Trophoblast cell (in vitro differentiated cells and primary cell): ENCODE measurements at regions not wholly inside any gene's neighbourhood (a gene's known extent, or its start where the extent isn't known, plus 50 kb on each side); places are given as distances from the start of the nearest gene placed in this dataset.

ENCODE experiments used
- DNase-seq, 2 donors: peaks; one replicate each; pipeline ENCODE4 v3.0.0-alpha.2; 2016
- H2AFZ ChIP-seq: 2 replicates; pipeline ENCODE4 v1.6.1; 2013; ENCODE audit warnings: low read length, moderate library complexity, mild to moderate bottlenecking; ENCODE audit not compliant: insufficient read depth, poor library complexity
- H2AK5ac ChIP-seq: 2 replicates; pipeline ENCODE4 v1.6.1; 2013; ENCODE audit warnings: mild to moderate bottlenecking, low read length
- H2BK120ac ChIP-seq: 2 replicates; pipeline ENCODE4 v1.6.1; 2013; ENCODE audit warnings: low read length, mild to moderate bottlenecking, moderate library complexity; ENCODE audit not compliant: insufficient read depth, poor library complexity
- H2BK12ac ChIP-seq: 2 replicates; pipeline ENCODE4 v1.6.1; 2013; ENCODE audit warnings: mild to moderate bottlenecking, low read length, moderate library complexity
- H2BK5ac ChIP-seq: 2 replicates; pipeline ENCODE4 v1.6.1; 2013; ENCODE audit warnings: low read length, low read depth, moderate library complexity, mild to moderate bottlenecking; ENCODE audit not compliant: poor library complexity
- H3K14ac ChIP-seq: 2 replicates; pipeline ENCODE4 v1.6.1; 2013; ENCODE audit warnings: mild to moderate bottlenecking, low read length
- H3K18ac ChIP-seq: 2 replicates; pipeline ENCODE4 v1.6.1; 2013; ENCODE audit warnings: mild to moderate bottlenecking, low read length
- H3K23ac ChIP-seq: 2 replicates; pipeline ENCODE4 v1.6.1; 2013; ENCODE audit warnings: low read length
- H3K27ac ChIP-seq: 2 replicates; pipeline ENCODE4 v1.5.1; 2013; ENCODE audit warnings: low read depth, mild to moderate bottlenecking, inconsistent platforms, low read length, moderate library complexity
- H3K27me3 ChIP-seq: 2 replicates; pipeline ENCODE4 v1.6.1; 2013; ENCODE audit warnings: inconsistent platforms, mild to moderate bottlenecking, low read length, moderate library complexity; ENCODE audit not compliant: insufficient read depth
- H3K36me3 ChIP-seq, 2 experiments: 1 replicate in 1 of 2; 2 replicates in 1 of 2; pipeline ENCODE4 v1.6.1; 2013; ENCODE audit warnings: low read length in 2 of 2, mild to moderate bottlenecking in 2 of 2, moderate library complexity in 1 of 2; ENCODE audit not compliant: insufficient read depth in 2 of 2, control insufficient read depth in 1 of 2
- H3K4ac ChIP-seq: 2 replicates; pipeline ENCODE4 v1.6.1; 2013; ENCODE audit warnings: low read depth, mild to moderate bottlenecking, low read length, moderate library complexity
- H3K4me1 ChIP-seq, 2 experiments: 1 replicate in 1 of 2; 2 replicates in 1 of 2; pipeline ENCODE4 v1.6.1; 2013; ENCODE audit warnings: low read length in 2 of 2, mild to moderate bottlenecking in 2 of 2, moderate library complexity in 1 of 2; ENCODE audit not compliant: insufficient read depth in 2 of 2, control insufficient read depth in 1 of 2
- H3K4me2 ChIP-seq: 2 replicates; pipeline ENCODE4 v1.6.1; 2013; ENCODE audit warnings: inconsistent platforms, mild to moderate bottlenecking, low read length, moderate library complexity
- H3K4me3 ChIP-seq: 2 replicates; pipeline ENCODE4 v1.5.1; 2013; ENCODE audit warnings: mild to moderate bottlenecking, low read depth, low read length, inconsistent platforms
- H3K79me1 ChIP-seq: one replicate; pipeline ENCODE4 v1.6.1; 2013; ENCODE audit warnings: low read length
- H3K79me2 ChIP-seq: 2 replicates; pipeline ENCODE4 v1.6.1; 2013; ENCODE audit warnings: low read length, mild to moderate bottlenecking; ENCODE audit not compliant: control insufficient read depth, insufficient read depth, poor library complexity
- H3K9ac ChIP-seq: 2 replicates; pipeline ENCODE4 v1.6.1; 2013; ENCODE audit warnings: mild to moderate bottlenecking, low read length
- H3K9me3 ChIP-seq: 2 replicates; pipeline ENCODE4 v1.6.1; 2013; ENCODE audit warnings: low read depth, mild to moderate bottlenecking, control low read depth, inconsistent platforms, low read length; ENCODE audit not compliant: insufficient read depth
- H4K12ac ChIP-seq: 2 replicates; pipeline ENCODE4 v1.6.1; 2013; ENCODE audit warnings: low read depth, mild to moderate bottlenecking, low read length, moderate library complexity
- H4K8ac ChIP-seq: 2 replicates; pipeline ENCODE4 v1.6.1; 2013; ENCODE audit warnings: low read depth, mild to moderate bottlenecking, low read length, moderate library complexity
- H4K91ac ChIP-seq: one replicate; pipeline ENCODE4 v1.6.1; 2013; ENCODE audit warnings: low read depth, mild to moderate bottlenecking, low read length, moderate library complexity
- WGBS: extraction: QIAGEN DNeasy Blood & Tissue Kit; methylation state at CpG from one replicate; pipeline ENCODE4 v1.1.7; 2013; ENCODE audit warnings: missing lambda C conversion rate; ENCODE audit not compliant: insufficient read length, insufficient coverage; ENCODE audit errors: extremely low coverage; 5-methylcytosine and 5-hydroxymethylcytosine counted together

DNA sequence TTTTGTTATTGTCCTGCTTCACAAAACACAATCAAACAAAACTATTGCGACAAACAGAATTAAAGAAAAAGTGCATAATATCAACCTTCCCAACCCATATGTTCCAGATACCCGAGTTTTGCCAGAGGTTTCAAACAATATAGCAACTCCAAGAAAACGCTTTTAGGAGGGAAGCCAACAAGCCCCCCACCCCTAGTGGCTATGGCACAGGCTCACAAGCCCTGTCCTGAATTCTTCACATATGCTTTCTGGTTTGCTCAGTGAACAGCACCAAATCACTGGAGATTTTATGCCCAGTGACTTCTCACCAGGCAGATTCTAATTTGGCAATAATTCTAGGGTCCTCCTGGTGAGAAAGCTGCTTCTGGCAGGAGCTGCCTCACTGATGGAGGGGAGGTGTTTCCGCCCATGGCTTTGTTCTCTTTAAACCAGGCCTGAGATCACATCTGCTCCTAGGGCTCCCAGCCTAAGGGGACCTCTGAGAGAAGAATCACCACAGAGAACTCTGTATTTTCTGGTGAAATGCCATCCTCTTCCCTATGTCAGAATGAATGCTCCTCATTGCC is 1982.4 kb downstream of the EFNA5 start:
- H3K4me1 ChIP-seq = no peaks in the 10 kb centered on the region
- H3K79me1 ChIP-seq = no peaks in the 10 kb centered on the region
- WGBS = no CpG with 5 or more reads among the region's 4 CpGs
- H3K9me3 ChIP-seq = no peaks in the 10 kb centered on the region
- H3K4me3 ChIP-seq = no peak overlapping the region
- H3K27ac ChIP-seq = no peak overlapping the region
- H3K18ac ChIP-seq = no peak overlapping the region
- DNase-seq = no peak
- no peak overlapping the region for H2AFZ ChIP-seq
- H3K4ac ChIP-seq = no peak overlapping the region
- no peaks in the 10 kb centered on the region for H3K27me3 ChIP-seq
- H3K4me2 ChIP-seq = no peak overlapping the region
- no peak overlapping the region for H2BK120ac ChIP-seq
- no peak overlapping the region for H2AK5ac ChIP-seq
- no peak overlapping the region for H3K14ac ChIP-seq
- no peak overlapping the region for H2BK5ac ChIP-seq
- no peak overlapping the region for H4K12ac ChIP-seq
- H3K36me3 ChIP-seq = no peaks in the 10 kb centered on the region
- H3K9ac ChIP-seq = no peak overlapping the region
- H3K79me2 ChIP-seq = no peaks in the 10 kb centered on the region
- no peak overlapping the region for H3K23ac ChIP-seq
- no peak overlapping the region for H4K91ac ChIP-seq
- no peak overlapping the region for H4K8ac ChIP-seq
- H2BK12ac ChIP-seq = no peak overlapping the region

DNA sequence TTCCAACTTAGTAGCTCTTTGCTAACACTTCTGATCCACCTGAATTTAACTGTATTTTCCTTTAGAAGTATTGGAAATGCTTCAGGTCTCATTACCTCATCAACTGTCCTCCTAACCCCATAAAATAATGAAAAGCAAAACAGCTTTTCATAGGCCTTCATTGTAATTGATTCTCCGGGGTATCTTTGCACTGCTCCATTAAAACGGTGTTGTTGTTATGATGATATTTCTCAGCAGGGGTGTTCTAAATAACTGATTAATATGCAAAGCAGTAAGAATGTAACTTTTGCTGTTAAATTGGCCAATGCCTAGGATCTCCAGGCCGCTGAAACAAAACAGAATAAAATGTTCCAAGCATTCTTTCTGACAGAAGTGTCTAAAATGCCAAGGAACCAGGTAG is 1983.2 kb downstream of the EFNA5 start:
- Histone ChIP-seq H3K27ac (no peak overlapping the region), H3K23ac (no peak overlapping the region), H2BK12ac (no peak overlapping the region)

DNA sequence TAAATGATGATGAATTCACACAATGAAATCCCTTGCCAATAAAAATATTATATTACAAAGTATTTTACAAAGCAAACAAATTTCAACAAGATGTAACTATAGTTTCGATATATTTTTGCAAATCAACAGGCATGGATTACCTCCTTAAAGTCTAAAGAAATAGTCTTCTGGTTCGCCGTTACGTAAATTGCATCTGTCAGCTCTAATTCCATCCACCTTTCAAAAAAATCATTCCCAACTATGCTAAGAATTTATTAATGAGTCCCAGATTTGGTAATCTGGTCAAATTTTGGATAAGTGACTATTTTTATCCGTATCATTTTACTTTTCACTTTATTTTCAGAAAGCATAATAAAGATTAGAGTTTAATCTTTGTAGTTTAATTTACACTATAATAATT is 1984.9 kb downstream of the EFNA5 start:
- Histone ChIP-seq H4K12ac (no peak overlapping the region), H2BK5ac (no peak overlapping the region), H2BK12ac (no peak overlapping the region), H3K79me2 (no peaks in the 10 kb centered on the region), H4K91ac (no peak overlapping the region), H3K14ac (no peak overlapping the region), H3K23ac (no peak overlapping the region), H2BK120ac (no peak overlapping the region), H3K27me3 (no peaks in the 10 kb centered on the region), H3K36me3 (no peaks in the 10 kb centered on the region), H2AK5ac (no peak overlapping the region), H3K9me3 (no peaks in the 10 kb centered on the region), H3K18ac (no peak overlapping the region), H3K79me1 (no peaks in the 10 kb centered on the region), H3K9ac (no peak overlapping the region), H2AFZ (no peak overlapping the region), H3K27ac (no peak overlapping the region), H3K4ac (no peak overlapping the region), H3K4me1 (no peaks in the 10 kb centered on the region), H3K4me2 (no peak overlapping the region), H3K4me3 (no peak overlapping the region), H4K8ac (no peak overlapping the region)
- no peak for DNase-seq
- no CpG with 5 or more reads among the region's 5 CpGs for WGBS

More for the DNA sequence above, 1983.2 kb downstream of the EFNA5 start:
- no peak overlapping the region for H2AK5ac ChIP-seq
- H3K9ac ChIP-seq = no peak overlapping the region
- H4K12ac ChIP-seq = no peak overlapping the region
- no peaks in the 10 kb centered on the region for H3K27me3 ChIP-seq
- no peak overlapping the region for H4K91ac ChIP-seq
- no peak overlapping the region for H3K14ac ChIP-seq
- DNase-seq = no peak
- H3K4me3 ChIP-seq = no peak overlapping the region
- no peaks in the 10 kb centered on the region for H3K9me3 ChIP-seq
- no peak overlapping the region for H2AFZ ChIP-seq
- H3K4me2 ChIP-seq = no peak overlapping the region
- no peaks in the 10 kb centered on the region for H3K79me1 ChIP-seq
- H3K18ac ChIP-seq = no peak overlapping the region
- H3K36me3 ChIP-seq = no peaks in the 10 kb centered on the region
- no peak overlapping the region for H3K4ac ChIP-seq
- WGBS = no CpG with 5 or more reads among the region's 3 CpGs
- H3K79me2 ChIP-seq = no peaks in the 10 kb centered on the region
- H2BK5ac ChIP-seq = no peak overlapping the region
- no peak overlapping the region for H2BK120ac ChIP-seq
- H4K8ac ChIP-seq = no peak overlapping the region
- no peaks in the 10 kb centered on the region for H3K4me1 ChIP-seq

DNA sequence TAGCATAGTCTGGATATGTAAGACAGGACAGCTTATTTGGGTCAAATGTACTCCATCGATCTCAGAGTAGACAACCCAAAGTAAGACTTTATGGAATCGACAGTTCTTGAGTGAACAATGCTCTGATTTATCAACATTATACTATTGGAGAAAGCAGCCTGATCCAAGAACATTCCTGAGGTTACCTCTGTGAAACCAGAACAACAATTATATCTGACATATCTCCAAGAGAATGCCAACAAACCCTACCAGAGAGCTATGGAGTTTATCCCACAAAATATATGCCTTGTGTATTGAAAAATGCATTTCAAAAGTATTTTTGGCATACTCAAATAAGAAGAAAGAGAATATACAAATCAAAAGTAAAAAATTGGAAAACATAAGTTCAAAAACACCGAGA is 1985.9 kb downstream of the EFNA5 start:
- DNase-seq = no peak
- Histone ChIP-seq H3K14ac (no peak overlapping the region), H2AFZ (no peak overlapping the region), H3K79me1 (no peaks in the 10 kb centered on the region), H3K27me3 (no peaks in the 10 kb centered on the region), H3K36me3 (no peaks in the 10 kb centered on the region), H4K12ac (no peak overlapping the region), H3K18ac (no peak overlapping the region), H2BK120ac (no peak overlapping the region), H3K9me3 (no peaks in the 10 kb centered on the region), H3K23ac (no peak overlapping the region), H2BK12ac (no peak overlapping the region), H4K8ac (no peak overlapping the region), H3K79me2 (no peaks in the 10 kb centered on the region), H3K9ac (no peak overlapping the region), H3K27ac (no peak overlapping the region), H2BK5ac (no peak overlapping the region), H3K4me3 (no peak overlapping the region), H2AK5ac (no peak overlapping the region), H4K91ac (no peak overlapping the region), H3K4me1 (no peaks in the 10 kb centered on the region), H3K4me2 (no peak overlapping the region), H3K4ac (no peak overlapping the region)
- no CpG with 5 or more reads among the region's 3 CpGs for WGBS
